IMR-90 (cell line): ENCODE measurements at regions not wholly inside any gene's neighbourhood (a gene's known extent, or its start where the extent isn't known, plus 50 kb on each side); places are given as distances from the start of the nearest gene placed in this dataset.

ENCODE experiments used
- ATAC-seq: fragments of 200-7000 bp; cut with Tn5 transposase; 2 replicates; pipeline ENCODE4 v1.9.1; 2020; ENCODE audit warnings: low read depth, mild to moderate bottlenecking, moderate library complexity
- BruUV-seq: library from RNA; stranded (reverse); fragments of 400-500 nt; replicated peaks from 2 replicates; lab custom pipeline; 2021; lab: Mats Ljungman, UMichigan
- CTCF ChIA-PET: fragments of 300-600 bp; formaldehyde crosslinking; extraction: SDS; loops from one replicate; lab custom pipeline; 2021; ENCODE audit warnings: antibody characterized with exemption; lab: Yijun Ruan, JAX
- POLR2A ChIA-PET: fragments of 300-600 bp; sonication (Branson Sonifier 250); formaldehyde crosslinking; loops from one replicate; lab custom pipeline; 2022; ENCODE audit warnings: antibody characterized with exemption; ENCODE audit not compliant: unreplicated experiment; lab: Charles Lee
- DNase-seq: peaks from one replicate; pipeline ENCODE4 v3.0.0; 2013
- H2AFZ ChIP-seq: replicated peaks from 2 replicates; pipeline ENCODE3; 2013; ENCODE audit warnings: low read length, mild to moderate bottlenecking; ENCODE audit not compliant: poor library complexity
- H2AK5ac ChIP-seq: 2 replicates; pipeline ENCODE4 v1.6.1; 2013; ENCODE audit warnings: low read depth, low read length, inconsistent platforms
- H2AK9ac ChIP-seq: replicated peaks from 2 replicates; pipeline ENCODE3; 2013; ENCODE audit warnings: mild to moderate bottlenecking, low read depth, low read length, moderate library complexity; ENCODE audit not compliant: poor library complexity
- H2BK120ac ChIP-seq: 2 replicates; pipeline ENCODE4 v1.6.1; 2013; ENCODE audit warnings: low read depth, low read length, inconsistent platforms
- H2BK15ac ChIP-seq: 3 replicates; pipeline ENCODE4 v1.6.1; 2013; ENCODE audit warnings: low read depth, low read length, inconsistent platforms
- H2BK20ac ChIP-seq: 2 replicates; pipeline ENCODE4 v1.6.1; 2013; ENCODE audit warnings: low read depth, mild to moderate bottlenecking, inconsistent platforms, low read length, moderate library complexity
- H2BK5ac ChIP-seq: 2 replicates; pipeline ENCODE4 v1.6.1; 2013; ENCODE audit warnings: mild to moderate bottlenecking, low read depth, low read length, inconsistent platforms; ENCODE audit not compliant: poor library complexity, severe bottlenecking
- H3K14ac ChIP-seq: replicated peaks from 2 replicates; pipeline ENCODE4 v1.6.1; 2013; ENCODE audit warnings: low read depth, low read length, inconsistent platforms
- H3K18ac ChIP-seq: 2 replicates; pipeline ENCODE4 v1.6.1; 2013; ENCODE audit warnings: low read depth, low read length, control low read depth
- H3K23ac ChIP-seq: 2 replicates; pipeline ENCODE4 v1.6.1; 2013; ENCODE audit warnings: low read depth, low read length, inconsistent platforms
- H3K27ac ChIP-seq: 2 replicates; pipeline ENCODE4 v1.5.1; 2013; ENCODE audit warnings: mild to moderate bottlenecking, control low read depth, low read length; ENCODE audit not compliant: insufficient read depth
- H3K27me3 ChIP-seq: 2 replicates; pipeline ENCODE4 v1.6.1; 2013; ENCODE audit warnings: low read length; ENCODE audit not compliant: control insufficient read depth, insufficient read depth
- H3K36me3 ChIP-seq: 2 replicates; pipeline ENCODE4 v1.6.1; 2013; ENCODE audit warnings: low read length, mixed read lengths; ENCODE audit not compliant: control insufficient read depth, insufficient read depth
- H3K4ac ChIP-seq: 2 replicates; pipeline ENCODE4 v1.6.1; 2013; ENCODE audit warnings: low read depth, low read length, inconsistent platforms
- H3K4me1 ChIP-seq: 2 replicates; pipeline ENCODE4 v1.6.1; 2013; ENCODE audit warnings: low read length, mixed read lengths; ENCODE audit not compliant: control insufficient read depth, insufficient read depth
- H3K4me2 ChIP-seq: 2 replicates; pipeline ENCODE4 v1.6.1; 2013; ENCODE audit warnings: low read depth, mild to moderate bottlenecking, control low read depth, low read length, moderate library complexity
- H3K4me3 ChIP-seq: 2 replicates; pipeline ENCODE4 v1.5.1; 2013; ENCODE audit warnings: low read depth, mild to moderate bottlenecking, control low read depth, low read length, moderate library complexity; ENCODE audit not compliant: insufficient read depth
- H3K56ac ChIP-seq: 2 replicates; pipeline ENCODE4 v1.6.1; 2013; ENCODE audit warnings: low read length, inconsistent platforms; ENCODE audit not compliant: insufficient read depth; ENCODE audit errors: extremely low read depth
- H3K79me1 ChIP-seq, 2 experiments: 2 replicates each; pipeline ENCODE4 v1.6.1; 2013; ENCODE audit warnings: low read length in 2 of 2, inconsistent platforms in 1 of 2, low read depth in 1 of 2
- H3K9ac ChIP-seq: 2 replicates; pipeline ENCODE4 v1.6.1; 2013; ENCODE audit warnings: low read depth, low read length, control low read depth
- H3K9me1 ChIP-seq: 2 replicates; pipeline ENCODE4 v1.6.1; 2013; ENCODE audit warnings: low read length, inconsistent platforms; ENCODE audit not compliant: insufficient read depth
- H3K9me3 ChIP-seq: 2 replicates; pipeline ENCODE4 v1.6.1; 2013; ENCODE audit warnings: low read length; ENCODE audit not compliant: control insufficient read depth, insufficient read depth
- H4K20me1 ChIP-seq: 2 replicates; pipeline ENCODE4 v1.6.1; 2013; ENCODE audit warnings: low read length, inconsistent platforms; ENCODE audit not compliant: insufficient read depth
- H4K5ac ChIP-seq: 2 replicates; pipeline ENCODE4 v1.6.1; 2013; ENCODE audit warnings: mild to moderate bottlenecking, low read depth, low read length, control low read depth
- H4K8ac ChIP-seq, 2 experiments: 2 replicates each; pipeline ENCODE4 v1.6.1; 2013; ENCODE audit warnings: low read depth in 2 of 2, low read length in 2 of 2, control low read depth in 1 of 2, inconsistent platforms in 1 of 2
- H4K91ac ChIP-seq: 2 replicates; pipeline ENCODE4 v1.6.1; 2013; ENCODE audit warnings: low read depth, low read length, inconsistent platforms; ENCODE audit not compliant: insufficient read depth
- BHLHE40 ChIP-seq: fragments of 150-350 bp; IDR thresholded peaks from 2 replicates; pipeline ENCODE4 v1.6.1; 2016; ENCODE audit warnings: mild to moderate bottlenecking, low read depth, low read length
- CEBPB ChIP-seq: IDR thresholded peaks from 2 replicates; pipeline ENCODE4 v1.6.1; 2012; ENCODE audit warnings: low read depth, low read length, improper control_type of control experiment
- CHD1 ChIP-seq: IDR thresholded peaks from 2 replicates; pipeline ENCODE4 v1.6.1; 2012; ENCODE audit warnings: low read depth, low read length, improper control_type of control experiment
- CTCF ChIP-seq: conservative IDR thresholded peaks from 2 replicates; pipeline ENCODE4 v1.5.1; 2012; ENCODE audit warnings: mild to moderate bottlenecking, low read depth, low read length, improper control_type of control experiment
- ELK1 ChIP-seq: fragments of 150-350 bp; IDR thresholded peaks from 2 replicates; pipeline ENCODE4 v1.6.1; 2016; ENCODE audit warnings: low read depth, mild to moderate bottlenecking, low read length, moderate library complexity, borderline replicate concordance
- FOS ChIP-seq: fragments of 150-350 bp; IDR thresholded peaks from 2 replicates; pipeline ENCODE4 v1.6.1; 2016; ENCODE audit warnings: low read depth, low read length
- MAFK ChIP-seq: IDR thresholded peaks from 2 replicates; pipeline ENCODE4 v1.6.1; 2012; ENCODE audit warnings: low read depth, low read length, improper control_type of control experiment
- MAZ ChIP-seq: IDR thresholded peaks from 2 replicates; pipeline ENCODE4 v1.6.1; 2012; ENCODE audit warnings: low read depth, mild to moderate bottlenecking, low read length, improper control_type of control experiment, moderate library complexity, borderline replicate concordance
- MXI1 ChIP-seq: IDR thresholded peaks from 2 replicates; pipeline ENCODE4 v1.6.1; 2012; ENCODE audit warnings: low read depth, mild to moderate bottlenecking, low read length, moderate library complexity, borderline replicate concordance
- NFE2L2 ChIP-seq: fragments of 150-350 bp; IDR thresholded peaks from 2 replicates; pipeline ENCODE4 v1.6.1; 2016; ENCODE audit warnings: low read depth, mild to moderate bottlenecking, low read length
- POLR2A ChIP-seq: IDR thresholded peaks from 2 replicates; pipeline ENCODE4 v1.6.1; 2012; ENCODE audit warnings: mild to moderate bottlenecking, low read depth, low read length
- RAD21 ChIP-seq: IDR thresholded peaks from 2 replicates; pipeline ENCODE4 v1.6.1; 2012; ENCODE audit warnings: low read length, improper control_type of control experiment
- RCOR1 ChIP-seq: IDR thresholded peaks from 2 replicates; pipeline ENCODE4 v1.6.1; 2012; ENCODE audit warnings: mild to moderate bottlenecking, low read length, improper control_type of control experiment; ENCODE audit not compliant: insufficient replicate concordance
- RFX5 ChIP-seq: IDR thresholded peaks from 2 replicates; pipeline ENCODE4 v1.8.0; 2012; ENCODE audit warnings: low read depth, mild to moderate bottlenecking, low read length, moderate library complexity
- SMC3 ChIP-seq: fragments of 150-350 bp; IDR thresholded peaks from 2 replicates; pipeline ENCODE4 v1.6.1; 2016; ENCODE audit warnings: low read depth, mild to moderate bottlenecking, antibody characterized with exemption, low read length, moderate library complexity
- USF2 ChIP-seq: fragments of 150-350 bp; IDR thresholded peaks from 2 replicates; pipeline ENCODE4 v1.6.1; 2017; ENCODE audit warnings: mild to moderate bottlenecking, antibody characterized with exemption, low read length, low read depth
- WGBS, 2 experiments: methylation state at CpG; one replicate each; pipeline versions ENCODE4 v1.1.5 to v1.1.7; 2013; ENCODE audit warnings: missing lambda C conversion rate in 2 of 2; ENCODE audit not compliant: insufficient read length in 1 of 2; ENCODE audit errors: extremely low coverage in 2 of 2; 5-methylcytosine and 5-hydroxymethylcytosine counted together
- dilution Hi-C: fragments of 300-500 bp; cut with HindIII; formaldehyde crosslinking; loops from one replicate; pipeline ENCODE4 v1.14.3; 2018; ENCODE audit warnings: low sequenced_read_pairs; ENCODE audit not compliant: unreplicated experiment
- in situ Hi-C: fragments of 300-500 bp; cut with MboI; formaldehyde crosslinking; loops from 3 replicates; pipeline ENCODE4 v1.14.3; 2019; ENCODE audit warnings: low sequenced_read_pairs, inconsistent platforms, mixed read lengths
- intact Hi-C: fragments of 100-400 bp; cut with micrococcal nuclease; formaldehyde crosslinking; loops from 2 replicates; pipeline ENCODE4 v1.10.0; 2022

- in situ Hi-C loops = loop anchor here (5.0 kb wide), 1 partner anchor 518 kb away; a partner anchor contains a TSS
- Histone ChIP-seq H3K9me3 (peaks cover 2% of the 10 kb centered on the region; the same call in 1 of the 2 replicates), H3K27me3 (no peaks in the 10 kb centered on the region), H3K4ac (0 out of 2 replicates have a peak overlapping the region, but pooled peaks have one; percentile 19), H2BK120ac (peak overlapping the region; percentile 33; the same call in 1 of the 2 replicates), H4K91ac (0 out of 2 replicates have a peak overlapping the region, but pooled peaks have one; percentile 7), H3K23ac (no peak overlapping the region), H3K36me3 (no peaks in the 10 kb centered on the region), H3K18ac (no peak overlapping the region), H3K27ac (no peak overlapping the region), H2AK9ac (no peak overlapping the region), H3K56ac (no peak overlapping the region), H3K9ac (no peak overlapping the region), H2BK5ac (no peak overlapping the region), H2BK20ac (peak overlapping the region; percentile 9; the same call in 1 of the 2 replicates), H3K14ac (0 out of 2 replicates have a peak overlapping the region, but pooled peaks have one; percentile 42), H3K4me2 (no peak overlapping the region), H3K4me3 (no peak overlapping the region), H2AFZ (peak overlapping the region; percentile 73), H4K20me1 (no peaks in the 10 kb centered on the region), H2BK15ac (peak overlapping the region; percentile 80; the same call in 2 of the 3 replicates), H3K4me1 (peaks cover 10% of the 10 kb centered on the region), H4K5ac (no peak overlapping the region), H3K9me1 (no peaks in the 10 kb centered on the region), H4K8ac (peak overlapping the region in 1 of 2 experiments; percentile 31; a peak in 1 of 4 replicates), H3K79me1 (no peaks in the 10 kb centered on the region), H2AK5ac (peak overlapping the region; percentile 37; the same call in 1 of the 2 replicates)
- ChIA-PET CTCF (no interaction called here), POLR2A (no interaction called here)
- TF ChIP-seq MXI1 (no peak), RCOR1 (no peak), POLR2A (no peak), SMC3 (no peak), MAFK (no peak), BHLHE40 (no peak), ELK1 (no peak), CTCF (no peak), NFE2L2 (no peak), RFX5 (no peak), MAZ (no peak), USF2 (no peak), RAD21 (no peak), CHD1 (no peak), CEBPB (no peak), FOS (no peak)
- no TSS peak for BruUV-seq
- ATAC-seq (no peak), DNase-seq (no peak)
- WGBS, 2 experiments = no CpG with 5 or more reads among the region's 6 CpGs
- dilution Hi-C loops = no loop called here
- intact Hi-C loops = no loop called here
These were observed 110.7 kb upstream of the ATF7IP start for GRCh38 chr12:14254781-14255180.
